LNCAP (cell line): ENCODE measurements at regions not wholly inside any gene's neighbourhood (a gene's known extent, or its start where the extent isn't known, plus 50 kb on each side); places are given as distances from the start of the nearest gene placed in this dataset.

Experiments
- TF ChIP-seq, protein P1 (sequence below): fragments of 450-650 bp; IDR thresholded peaks from 2 replicates; pipeline ENCODE4 v1.5.1; 2017; ENCODE audit warnings: mild to moderate bottlenecking

DNA sequence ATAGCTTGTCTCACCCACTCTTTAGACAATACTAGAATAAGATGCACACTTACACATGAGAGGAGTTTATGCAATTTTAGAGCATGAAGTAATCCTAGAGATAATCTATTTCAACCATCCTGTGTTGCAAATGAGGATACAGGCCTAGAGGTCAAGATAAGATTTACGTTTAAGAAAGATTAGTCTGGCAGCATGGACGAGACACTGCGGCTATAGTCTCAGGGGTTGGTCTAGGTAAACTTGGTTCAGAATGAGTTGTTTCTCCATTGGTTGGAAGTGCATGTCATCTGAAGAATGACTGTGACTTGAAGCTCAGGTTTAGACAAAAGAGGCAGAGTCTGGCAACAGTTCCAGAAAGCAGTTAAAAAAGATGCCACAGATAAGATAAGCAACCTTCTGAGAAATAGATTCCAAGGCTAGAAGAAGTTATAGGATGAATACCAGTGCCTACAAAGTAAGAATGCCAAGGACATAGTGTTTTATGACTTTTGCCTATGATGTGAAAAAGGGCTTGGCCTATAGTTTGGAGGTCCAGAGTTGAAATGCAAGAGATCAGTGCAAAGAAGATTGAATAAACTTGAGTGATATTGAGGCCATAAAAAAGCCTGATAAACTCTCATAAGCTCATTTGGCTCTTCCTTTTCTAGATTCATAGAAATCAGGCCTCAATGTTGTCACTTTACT, 631.0 kb downstream of the SQOR start:
- TF ChIP-seq, protein P1, sequence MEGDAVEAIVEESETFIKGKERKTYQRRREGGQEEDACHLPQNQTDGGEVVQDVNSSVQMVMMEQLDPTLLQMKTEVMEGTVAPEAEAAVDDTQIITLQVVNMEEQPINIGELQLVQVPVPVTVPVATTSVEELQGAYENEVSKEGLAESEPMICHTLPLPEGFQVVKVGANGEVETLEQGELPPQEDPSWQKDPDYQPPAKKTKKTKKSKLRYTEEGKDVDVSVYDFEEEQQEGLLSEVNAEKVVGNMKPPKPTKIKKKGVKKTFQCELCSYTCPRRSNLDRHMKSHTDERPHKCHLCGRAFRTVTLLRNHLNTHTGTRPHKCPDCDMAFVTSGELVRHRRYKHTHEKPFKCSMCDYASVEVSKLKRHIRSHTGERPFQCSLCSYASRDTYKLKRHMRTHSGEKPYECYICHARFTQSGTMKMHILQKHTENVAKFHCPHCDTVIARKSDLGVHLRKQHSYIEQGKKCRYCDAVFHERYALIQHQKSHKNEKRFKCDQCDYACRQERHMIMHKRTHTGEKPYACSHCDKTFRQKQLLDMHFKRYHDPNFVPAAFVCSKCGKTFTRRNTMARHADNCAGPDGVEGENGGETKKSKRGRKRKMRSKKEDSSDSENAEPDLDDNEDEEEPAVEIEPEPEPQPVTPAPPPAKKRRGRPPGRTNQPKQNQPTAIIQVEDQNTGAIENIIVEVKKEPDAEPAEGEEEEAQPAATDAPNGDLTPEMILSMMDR, result no peak

DNA sequence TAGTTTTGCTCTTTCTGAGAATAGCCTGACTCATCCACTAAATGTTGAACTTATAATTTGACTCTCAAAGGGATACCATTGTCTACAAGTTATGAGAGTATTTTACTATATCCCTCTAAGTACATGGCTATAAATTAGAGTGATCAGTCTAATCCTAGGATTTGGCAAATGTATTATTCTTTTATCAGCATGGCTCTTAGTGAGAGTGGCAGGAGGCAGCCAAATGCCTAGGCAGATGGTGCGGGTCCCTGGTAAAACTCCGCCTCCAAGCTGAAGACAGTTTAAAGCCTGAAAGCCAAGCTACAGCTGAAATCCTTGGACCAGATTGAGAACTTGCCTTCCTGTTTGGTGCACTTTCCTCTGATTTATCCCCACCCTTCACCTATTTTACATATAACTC, 631.8 kb downstream of the SQOR start:
- TF ChIP-seq, protein P1, result no peak

DNA sequence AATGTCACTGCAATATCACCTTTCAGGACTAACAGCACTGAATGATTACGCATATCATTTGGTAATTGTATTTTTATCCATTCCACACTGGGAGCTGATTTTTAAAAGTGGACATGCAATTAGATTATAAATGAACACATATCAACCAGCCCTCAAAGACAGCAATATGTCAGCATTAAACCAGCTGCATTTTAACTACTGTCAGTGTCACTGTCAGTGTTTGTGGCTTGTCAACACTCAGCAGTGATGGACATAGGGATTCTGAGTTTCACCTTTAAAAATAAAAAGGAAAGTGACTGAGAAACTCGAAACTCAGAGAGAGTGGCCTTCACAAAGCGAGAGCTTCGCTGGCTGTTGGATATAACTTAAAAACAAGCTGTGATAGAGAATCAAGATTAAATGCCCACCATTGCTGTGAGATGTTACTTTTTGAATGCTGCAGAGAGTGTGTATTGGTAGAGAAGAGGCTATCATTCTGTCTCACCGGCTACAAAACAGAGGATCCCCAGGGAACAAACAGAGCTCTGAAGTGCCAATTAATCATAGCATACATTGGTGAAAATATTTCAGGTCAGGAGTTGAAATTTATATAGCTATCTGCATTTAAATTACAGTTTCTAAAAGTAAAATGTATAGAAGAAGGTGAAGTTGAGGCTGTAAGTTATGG, 635.8 kb downstream of the SQOR start:
- TF ChIP-seq, protein P1, result no peak

DNA sequence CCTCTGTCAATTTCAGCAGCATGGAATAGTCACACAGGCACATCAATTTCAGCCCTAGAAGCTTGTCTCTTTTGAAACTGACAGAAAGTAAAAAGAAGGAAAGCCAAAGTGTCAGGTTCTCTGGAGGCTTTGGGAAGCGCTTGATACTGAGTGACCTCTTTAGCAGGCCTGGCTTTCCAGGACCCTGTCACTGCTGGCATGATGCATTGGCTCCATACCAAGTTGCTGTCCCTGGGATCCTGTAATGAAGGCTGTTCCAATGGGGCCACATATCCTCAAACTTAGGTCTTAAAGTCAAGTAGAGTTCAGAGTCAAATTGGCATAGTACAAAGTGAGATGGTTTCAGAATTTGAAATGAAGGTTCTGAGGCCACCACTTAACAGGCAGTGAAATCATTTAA, 640.9 kb downstream of the SQOR start:
- TF ChIP-seq, protein P1, result no peak

DNA sequence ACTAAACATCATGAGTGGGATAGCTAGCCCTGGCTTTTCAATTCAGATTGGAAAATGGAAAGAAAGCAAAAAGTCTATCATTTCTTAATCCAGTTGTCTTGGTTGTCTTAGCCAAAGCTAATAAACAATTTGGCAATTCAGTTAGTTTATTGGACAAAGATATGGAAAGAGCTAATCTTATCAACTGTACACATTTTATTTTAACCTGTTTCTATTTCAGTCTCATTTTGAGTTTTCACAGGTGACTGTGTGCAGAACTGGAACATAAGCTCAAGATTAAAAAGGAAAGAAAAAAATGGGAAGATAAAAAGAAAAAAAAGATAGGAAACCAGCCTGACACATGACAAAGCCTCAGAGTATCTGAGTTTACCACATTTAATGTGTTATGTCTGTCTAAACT, 642.6 kb downstream of the SQOR start:
- TF ChIP-seq, protein P1, result no peak

DNA sequence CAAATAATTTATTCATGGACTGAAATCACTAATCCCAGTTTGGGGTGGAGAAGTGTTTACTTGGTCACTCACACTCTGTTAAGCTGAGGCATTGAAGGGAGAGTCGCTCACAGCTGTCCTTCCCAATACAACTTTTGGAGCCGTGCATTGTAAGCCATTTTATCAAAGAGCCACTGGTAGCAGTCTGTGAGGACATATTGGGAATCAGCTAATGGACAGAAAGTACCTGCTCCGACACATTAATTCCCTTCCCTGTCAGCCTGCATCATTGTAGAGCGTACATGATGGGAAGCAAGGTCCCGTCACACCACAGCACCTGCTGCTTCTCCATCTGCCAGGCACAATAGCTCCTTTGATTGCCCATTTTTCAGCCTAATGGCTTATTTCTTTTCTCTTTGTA, 643.2 kb downstream of the SQOR start:
- TF ChIP-seq, protein P1, result no peak

DNA sequence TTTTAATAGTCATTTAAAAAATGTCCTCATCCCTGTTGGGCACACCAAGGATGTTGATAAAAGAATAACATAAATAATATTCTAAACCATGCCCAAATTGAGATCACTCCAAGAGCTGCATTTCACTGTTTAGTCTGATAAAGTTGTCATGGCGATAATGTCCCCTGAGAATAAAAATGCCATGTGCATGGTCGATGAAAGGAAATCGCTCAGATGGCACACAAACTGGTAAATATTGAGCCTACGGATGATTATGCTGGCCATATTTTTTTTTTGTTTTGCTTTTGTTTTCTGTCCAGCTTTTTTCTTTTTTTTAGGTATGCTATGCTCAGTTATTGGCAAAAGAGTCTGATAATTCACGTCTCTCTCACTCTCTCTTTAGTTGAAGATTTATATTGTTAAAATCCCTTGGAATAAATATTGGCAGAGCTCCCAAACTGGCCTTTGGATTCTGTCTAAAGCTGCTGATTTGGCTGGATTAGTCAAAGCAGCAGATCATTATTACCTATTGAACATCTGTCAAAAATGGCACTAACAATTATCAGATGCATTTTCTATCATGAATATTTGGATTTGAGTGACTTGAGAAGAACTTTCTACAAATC, 643.8 kb downstream of the SQOR start:
- TF ChIP-seq, protein P1, result no peak
